ENCODE measurements at regions not wholly inside any gene's neighbourhood (a gene's known extent, or its start where the extent isn't known, plus 50 kb on each side); places are given as distances from the start of the nearest gene placed in this dataset.

GRCh38 chr6:63478734-63479133 is 93.5 kb upstream of the LOC128125822 start:
- H3K27ac Mint-ChIP-seq, result no peak overlapping the region
- Histone ChIP-seq H3K4me3 (ENCODE audit: low read length in 2 of 2) (no peak overlapping the region), H3K27me3 (ENCODE audit: insufficient read depth, low read length) (no peaks in the 10 kb centered on the region), H3K9me3 (ENCODE audit: control insufficient read depth in 1 of 2, low read length in 2 of 2) (no peaks in the 10 kb centered on the region), H3K4me1 (ENCODE audit: insufficient read depth, low read length) (no peaks in the 10 kb centered on the region), H3K27ac (ENCODE audit: low read depth, low read length) (no peak overlapping the region), H3K36me3 (ENCODE audit: insufficient read depth, low read length) (no peaks in the 10 kb centered on the region)
- intact Hi-C loops (cut with micrococcal nuclease), result no loop called here
- ChIA-PET POLR2A (ENCODE audit: partially characterized antibody) (no interaction called here), CTCF (ENCODE audit: partially characterized antibody) (no interaction called here)
- DNase-seq, result no peak
- no peak overlapping the region for H3K4me3 Mint-ChIP-seq
- no peaks in the 10 kb centered on the region for H3K9me3 Mint-ChIP-seq
- H3K27me3 Mint-ChIP-seq, result peaks cover 0 to 6% of the 10 kb centered on the region in 2 donors
- H3K36me3 Mint-ChIP-seq, result no peaks in the 10 kb centered on the region
- H3K4me1 Mint-ChIP-seq, result peaks cover 0 to 2% (median 0%) of the 10 kb centered on the region in 4 donors

- no peaks in the 10 kb centered on the region for H3K9me3 Mint-ChIP-seq
- H3K36me3 ChIP-seq (ENCODE audit: insufficient read depth, low read length), result no peaks in the 10 kb centered on the region
- intact Hi-C loops (cut with micrococcal nuclease), result no loop called here
- peaks cover 1 to 6% of the 10 kb centered on the region in 2 donors for H3K27me3 Mint-ChIP-seq
- H3K9me3 ChIP-seq (ENCODE audit: control insufficient read depth in 1 of 2, low read length in 2 of 2), result no peaks in the 10 kb centered on the region
- ChIA-PET CTCF (ENCODE audit: partially characterized antibody) (no interaction called here), POLR2A (ENCODE audit: partially characterized antibody) (no interaction called here)
- DNase-seq, result no peak
- H3K36me3 Mint-ChIP-seq, result no peaks in the 10 kb centered on the region
- H3K4me3 ChIP-seq (ENCODE audit: low read length in 2 of 2), result no peak overlapping the region
- H3K4me3 Mint-ChIP-seq, result no peak overlapping the region
- no peaks in the 10 kb centered on the region for H3K4me1 ChIP-seq (ENCODE audit: insufficient read depth, low read length)
- no peaks in the 10 kb centered on the region for H3K27me3 ChIP-seq (ENCODE audit: insufficient read depth, low read length)
- no peaks in the 10 kb centered on the region for H3K4me1 Mint-ChIP-seq
- no peak overlapping the region for H3K27ac Mint-ChIP-seq
- no peak overlapping the region for H3K27ac ChIP-seq (ENCODE audit: low read depth, low read length)
Observed at GRCh38 chr6:63486196-63486595, 86.1 kb upstream of the LOC128125822 start.

DNA sequence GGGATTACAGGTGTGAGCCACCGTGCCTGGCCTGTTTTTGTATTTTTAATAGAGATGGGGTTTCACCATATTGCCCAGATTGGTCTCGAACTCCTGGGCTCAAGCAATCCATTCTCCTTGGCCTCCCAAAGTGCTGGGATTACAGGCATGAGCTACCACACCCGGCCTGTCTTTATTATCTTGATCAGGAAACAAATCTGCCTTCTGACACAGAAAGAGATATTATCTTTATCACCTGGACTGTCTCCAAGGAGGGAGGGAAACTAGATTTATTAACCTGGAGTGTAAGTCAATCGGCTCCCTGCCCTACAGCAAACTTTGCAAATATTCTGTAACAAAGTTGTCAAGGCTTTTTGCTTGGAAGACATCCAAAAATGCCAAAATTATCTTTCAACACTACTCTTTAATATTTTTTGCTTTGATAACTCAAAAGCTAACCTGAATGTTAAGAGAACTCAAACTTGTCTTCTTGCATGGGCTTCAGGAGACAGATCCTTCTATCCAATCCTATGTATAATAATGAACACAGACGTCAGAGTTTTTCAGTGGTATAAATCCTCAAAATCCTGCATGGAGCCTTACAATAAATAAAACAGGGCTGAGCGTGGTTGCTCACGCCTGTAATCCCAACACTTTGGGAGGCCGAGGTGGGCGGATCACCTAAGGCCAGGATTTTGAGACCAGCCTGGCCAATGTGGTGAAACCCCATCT is 85.0 kb upstream of the LOC128125822 start:
- ChIA-PET CTCF (ENCODE audit: partially characterized antibody) (no interaction called here), POLR2A (ENCODE audit: partially characterized antibody) (no interaction called here)
- H3K4me3 Mint-ChIP-seq, result no peak overlapping the region
- H3K27ac ChIP-seq (ENCODE audit: low read depth, low read length), result no peak overlapping the region
- no peaks in the 10 kb centered on the region for H3K36me3 ChIP-seq (ENCODE audit: insufficient read depth, low read length)
- peaks cover 0 to 6% of the 10 kb centered on the region in 2 donors for H3K27me3 Mint-ChIP-seq
- intact Hi-C loops (cut with micrococcal nuclease), result no loop called here
- H3K36me3 Mint-ChIP-seq, result no peaks in the 10 kb centered on the region
- no peaks in the 10 kb centered on the region for H3K9me3 ChIP-seq (ENCODE audit: control insufficient read depth in 1 of 2, low read length in 2 of 2)
- no peak overlapping the region for H3K27ac Mint-ChIP-seq
- H3K4me3 ChIP-seq (ENCODE audit: low read length in 2 of 2), result no peak overlapping the region
- no peaks in the 10 kb centered on the region for H3K27me3 ChIP-seq (ENCODE audit: insufficient read depth, low read length)
- H3K4me1 Mint-ChIP-seq, result no peaks in the 10 kb centered on the region
- DNase-seq, result no peak
- H3K9me3 Mint-ChIP-seq, result no peaks in the 10 kb centered on the region
- H3K4me1 ChIP-seq (ENCODE audit: insufficient read depth, low read length), result no peaks in the 10 kb centered on the region

DNA sequence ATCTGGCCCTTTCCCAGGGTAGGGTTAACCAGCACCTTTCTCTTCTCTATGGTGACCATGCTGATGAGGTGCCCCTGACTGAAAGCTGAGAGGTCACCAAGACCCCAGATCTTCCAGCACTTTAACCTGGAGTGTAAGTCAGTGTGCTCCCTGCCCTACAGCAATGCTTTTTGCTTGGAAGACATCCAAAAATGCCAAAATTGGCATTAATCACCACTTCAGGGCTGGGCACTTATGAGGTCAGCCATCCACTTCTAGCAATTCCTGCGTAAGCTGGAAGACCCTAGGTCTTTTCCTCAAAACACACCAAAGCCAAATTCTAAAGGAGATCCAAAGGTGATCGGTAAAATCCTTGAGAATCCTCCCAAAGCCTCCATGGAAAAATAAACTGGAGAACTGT is 81.2 kb upstream of the LOC128125822 start:
- no peaks in the 10 kb centered on the region for H3K36me3 ChIP-seq (ENCODE audit: insufficient read depth, low read length)
- no peak overlapping the region for H3K4me3 ChIP-seq (ENCODE audit: low read length in 2 of 2)
- no peaks in the 10 kb centered on the region for H3K27me3 ChIP-seq (ENCODE audit: insufficient read depth, low read length)
- Mint-ChIP-seq H3K27ac (no peak overlapping the region), H3K27me3 (peaks cover 0 to 3% of the 10 kb centered on the region in 2 donors), H3K9me3 (no peaks in the 10 kb centered on the region), H3K36me3 (no peaks in the 10 kb centered on the region), H3K4me1 (no peaks in the 10 kb centered on the region), H3K4me3 (no peak overlapping the region)
- no peaks in the 10 kb centered on the region for H3K9me3 ChIP-seq (ENCODE audit: control insufficient read depth in 1 of 2, low read length in 2 of 2)
- H3K27ac ChIP-seq (ENCODE audit: low read depth, low read length), result no peak overlapping the region
- intact Hi-C loops (cut with micrococcal nuclease), result no loop called here
- no peak for DNase-seq
- POLR2A ChIA-PET (ENCODE audit: partially characterized antibody), result no interaction called here
- CTCF ChIA-PET (ENCODE audit: partially characterized antibody), result no interaction called here
- no peaks in the 10 kb centered on the region for H3K4me1 ChIP-seq (ENCODE audit: insufficient read depth, low read length)

- DNase-seq, result no peak
- no peaks in the 10 kb centered on the region for H3K36me3 ChIP-seq (ENCODE audit: insufficient read depth, low read length)
- H3K27me3 ChIP-seq (ENCODE audit: insufficient read depth, low read length), result no peaks in the 10 kb centered on the region
- ChIA-PET POLR2A (ENCODE audit: partially characterized antibody) (no interaction called here), CTCF (ENCODE audit: partially characterized antibody) (no interaction called here)
- H3K27me3 Mint-ChIP-seq, result no peaks in the 10 kb centered on the region
- no peaks in the 10 kb centered on the region for H3K9me3 Mint-ChIP-seq
- no peak overlapping the region for H3K4me3 Mint-ChIP-seq
- no peak overlapping the region for H3K4me3 ChIP-seq (ENCODE audit: low read length in 2 of 2)
- no peak overlapping the region for H3K27ac Mint-ChIP-seq
- H3K27ac ChIP-seq (ENCODE audit: low read depth, low read length), result no peak overlapping the region
- no peaks in the 10 kb centered on the region for H3K4me1 Mint-ChIP-seq
- H3K4me1 ChIP-seq (ENCODE audit: insufficient read depth, low read length), result no peaks in the 10 kb centered on the region
- H3K36me3 Mint-ChIP-seq, result no peaks in the 10 kb centered on the region
- intact Hi-C loops (cut with micrococcal nuclease), result no loop called here
- no peaks in the 10 kb centered on the region for H3K9me3 ChIP-seq (ENCODE audit: control insufficient read depth in 1 of 2, low read length in 2 of 2)
Observed at GRCh38 chr6:63492476-63492875, 79.8 kb upstream of the LOC128125822 start.

DNA sequence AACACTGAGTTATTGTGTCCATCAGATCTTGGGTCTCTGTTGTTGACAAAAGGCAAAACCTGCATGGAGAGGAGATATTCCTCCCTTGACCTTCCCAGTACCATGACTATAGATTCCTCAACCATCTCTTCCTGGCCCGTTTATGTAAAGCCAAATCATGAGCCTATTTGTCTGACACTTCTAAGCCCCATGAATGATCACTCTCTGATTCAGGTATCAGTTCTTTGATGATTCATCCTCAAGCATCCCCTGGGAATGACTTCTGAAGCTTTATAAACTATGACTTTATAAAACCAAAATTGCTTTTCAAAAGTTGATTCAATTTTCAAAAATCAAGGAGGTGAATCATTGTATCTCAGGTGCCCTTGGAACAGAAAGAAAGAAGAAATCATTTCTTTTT is 78.7 kb upstream of the LOC128125822 start:
- Mint-ChIP-seq H3K27me3 (peaks cover 0 to under 1% of the 10 kb centered on the region in 2 donors), H3K4me3 (no peak overlapping the region), H3K36me3 (no peaks in the 10 kb centered on the region), H3K4me1 (no peaks in the 10 kb centered on the region), H3K9me3 (no peaks in the 10 kb centered on the region), H3K27ac (no peak overlapping the region)
- Histone ChIP-seq H3K9me3 (ENCODE audit: control insufficient read depth in 1 of 2, low read length in 2 of 2) (no peaks in the 10 kb centered on the region), H3K27me3 (ENCODE audit: insufficient read depth, low read length) (no peaks in the 10 kb centered on the region), H3K4me1 (ENCODE audit: insufficient read depth, low read length) (no peaks in the 10 kb centered on the region), H3K36me3 (ENCODE audit: insufficient read depth, low read length) (no peaks in the 10 kb centered on the region), H3K27ac (ENCODE audit: low read depth, low read length) (no peak overlapping the region), H3K4me3 (ENCODE audit: low read length in 2 of 2) (no peak overlapping the region)
- intact Hi-C loops (cut with micrococcal nuclease), result no loop called here
- ChIA-PET POLR2A (ENCODE audit: partially characterized antibody) (no interaction called here), CTCF (ENCODE audit: partially characterized antibody) (no interaction called here)
- DNase-seq, result no peak

DNA sequence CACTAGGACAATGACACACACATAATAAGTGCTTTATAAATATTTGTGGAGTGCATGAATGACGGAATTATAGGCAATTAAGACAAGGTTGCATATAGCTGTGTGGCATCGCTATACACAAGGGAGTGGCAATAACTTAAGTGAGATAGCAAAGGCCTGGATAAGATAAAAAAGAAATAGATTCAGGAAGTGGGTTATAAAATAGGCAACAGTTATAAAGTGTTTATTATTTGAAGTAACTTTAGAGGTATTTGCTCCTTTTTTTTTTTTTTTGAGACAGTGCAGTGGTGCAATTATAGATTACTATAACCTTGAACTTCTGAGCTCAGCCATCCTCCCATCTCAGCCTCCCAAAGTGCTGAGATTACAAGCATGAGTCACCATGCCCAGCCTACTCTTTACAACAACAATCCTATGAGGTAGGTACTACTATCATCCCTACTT is 75.9 kb upstream of the LOC128125822 start:
- Histone ChIP-seq H3K36me3 (ENCODE audit: insufficient read depth, low read length) (no peaks in the 10 kb centered on the region), H3K4me3 (ENCODE audit: low read length in 2 of 2) (no peak overlapping the region), H3K4me1 (ENCODE audit: insufficient read depth, low read length) (no peaks in the 10 kb centered on the region), H3K9me3 (ENCODE audit: control insufficient read depth in 1 of 2, low read length in 2 of 2) (no peaks in the 10 kb centered on the region), H3K27ac (ENCODE audit: low read depth, low read length) (no peak overlapping the region), H3K27me3 (ENCODE audit: insufficient read depth, low read length) (no peaks in the 10 kb centered on the region)
- POLR2A ChIA-PET (ENCODE audit: partially characterized antibody), result no interaction called here
- Mint-ChIP-seq H3K27me3 (peaks cover 0 to 3% of the 10 kb centered on the region in 2 donors), H3K36me3 (no peaks in the 10 kb centered on the region), H3K27ac (no peak overlapping the region), H3K4me3 (no peak overlapping the region), H3K4me1 (no peaks in the 10 kb centered on the region), H3K9me3 (no peaks in the 10 kb centered on the region)
- intact Hi-C loops (cut with micrococcal nuclease), result no loop called here
- CTCF ChIA-PET (ENCODE audit: partially characterized antibody), result no interaction called here
- DNase-seq, result no peak

- H3K4me3 Mint-ChIP-seq, result no peak overlapping the region
- H3K9me3 ChIP-seq (ENCODE audit: control insufficient read depth in 1 of 2, low read length in 2 of 2), result no peaks in the 10 kb centered on the region
- no peak overlapping the region for H3K27ac Mint-ChIP-seq
- no peak overlapping the region for H3K27ac ChIP-seq (ENCODE audit: low read depth, low read length)
- H3K27me3 ChIP-seq (ENCODE audit: insufficient read depth, low read length), result no peaks in the 10 kb centered on the region
- no peak overlapping the region for H3K4me3 ChIP-seq (ENCODE audit: low read length in 2 of 2)
- ChIA-PET POLR2A (ENCODE audit: partially characterized antibody) (no interaction called here), CTCF (ENCODE audit: partially characterized antibody) (no interaction called here)
- intact Hi-C loops (cut with micrococcal nuclease), result loop anchor here (10.0 kb wide), 1 partner anchor 263 kb away; no protein-coding TSS in a partner anchor
- no peaks in the 10 kb centered on the region for H3K9me3 Mint-ChIP-seq
- peaks cover 3% of the 10 kb centered on the region in 2 donors for H3K27me3 Mint-ChIP-seq
- no peaks in the 10 kb centered on the region for H3K36me3 Mint-ChIP-seq
- no peaks in the 10 kb centered on the region for H3K4me1 ChIP-seq (ENCODE audit: insufficient read depth, low read length)
- H3K36me3 ChIP-seq (ENCODE audit: insufficient read depth, low read length), result no peaks in the 10 kb centered on the region
- no peaks in the 10 kb centered on the region for H3K4me1 Mint-ChIP-seq
- no peak for DNase-seq
Observed at GRCh38 chr6:63502156-63502555, 70.1 kb upstream of the LOC128125822 start.
